ENCODE measurements at regions not wholly inside any gene's neighbourhood (a gene's known extent, or its start where the extent isn't known, plus 50 kb on each side); places are given as distances from the start of the nearest gene placed in this dataset.
A peak's percentile ranks its signal among the peaks of the same experiment; 100 is the strongest.

- intact Hi-C loops (cut with DNase I): no loop called here
- no peak for DNase-seq
Observed at GRCh38 chr7:118006979-118007378, 133.7 kb upstream of the CTTNBP2 start.

- DNase-seq: no peak
- intact Hi-C loops (cut with DNase I): no loop called here
Observed at GRCh38 chr7:118009419-118009818, 136.2 kb upstream of the CTTNBP2 start.

- no peak for DNase-seq
- intact Hi-C loops (cut with DNase I): no loop called here
Observed at GRCh38 chr7:118011652-118012051, 138.4 kb upstream of the CTTNBP2 start.

- no peak for DNase-seq
- intact Hi-C loops (cut with DNase I): no loop called here
Observed at GRCh38 chr7:118013252-118014010, 140.2 kb upstream of the CTTNBP2 start.

GRCh38 chr7:118022546-118022945 is 149.3 kb upstream of the CTTNBP2 start:
- no peak for DNase-seq
- intact Hi-C loops (cut with DNase I): no loop called here

GRCh38 chr7:118026791-118027190 is 153.6 kb upstream of the CTTNBP2 start:
- intact Hi-C loops (cut with DNase I): no loop called here
- DNase-seq: no peak

- no peak for DNase-seq
- intact Hi-C loops (cut with DNase I): no loop called here
Observed at GRCh38 chr7:118028226-118028625, 155.0 kb upstream of the CTTNBP2 start.

- intact Hi-C loops (cut with DNase I): no loop called here
- no peak for DNase-seq
Observed at GRCh38 chr7:118029826-118030422, 154.0 kb upstream of the LSM8 start.

GRCh38 chr7:118033273-118033672 is 150.7 kb upstream of the LSM8 start:
- no peak for DNase-seq
- intact Hi-C loops (cut with DNase I): no loop called here

GRCh38 chr7:118039963-118040489 is 143.9 kb upstream of the LSM8 start:
- DNase-seq: no peak
- intact Hi-C loops (cut with DNase I): no loop called here

GRCh38 chr7:118040562-118040961 is 143.4 kb upstream of the LSM8 start:
- intact Hi-C loops (cut with DNase I): no loop called here
- DNase-seq: no peak

GRCh38 chr7:118041251-118041878 is 142.6 kb upstream of the LSM8 start:
- intact Hi-C loops (cut with DNase I): no loop called here
- no peak for DNase-seq

- intact Hi-C loops (cut with DNase I): no loop called here
- DNase-seq: no peak
Observed at GRCh38 chr7:118045629-118046028, 138.3 kb upstream of the LSM8 start.

GRCh38 chr7:118046086-118046485 is 137.9 kb upstream of the LSM8 start:
- peak in 40 of 42 donors; percentile 7 to 84 (median 48) for DNase-seq

GRCh38 chr7:118046801-118047200 is 137.2 kb upstream of the LSM8 start:
- intact Hi-C loops (cut with DNase I): no loop called here
- DNase-seq: no peak

More at GRCh38 chr7:118046086-118046485, 137.9 kb upstream of the LSM8 start:
- intact Hi-C loops (cut with DNase I): no loop called here

GRCh38 chr7:118052336-118052735 is 131.6 kb upstream of the LSM8 start:
- intact Hi-C loops (cut with DNase I): no loop called here
- peak in 17 of 42 donors; percentile 5 to 59 (median 26) for DNase-seq

GRCh38 chr7:118053353-118053752 is 130.6 kb upstream of the LSM8 start:
- intact Hi-C loops (cut with DNase I): no loop called here
- peak in 2 of 42 donors; percentile 28 to 40 for DNase-seq

GRCh38 chr7:118054529-118054928 is 129.4 kb upstream of the LSM8 start:
- no peak for DNase-seq
- intact Hi-C loops (cut with DNase I): no loop called here

GRCh38 chr7:118055647-118056046 is 128.3 kb upstream of the LSM8 start:
- intact Hi-C loops (cut with DNase I): no loop called here

GRCh38 chr7:118057404-118057803 is 126.6 kb upstream of the LSM8 start:
- intact Hi-C loops (cut with DNase I): no loop called here
- no peak for DNase-seq

More at GRCh38 chr7:118055647-118056046, 128.3 kb upstream of the LSM8 start:
- DNase-seq: no peak

Data from head of caudate nucleus (tissue), 42 donors.